Motor neuron (in vitro differentiated cells): ENCODE measurements at regions not wholly inside any gene's neighbourhood (a gene's known extent, or its start where the extent isn't known, plus 50 kb on each side); places are given as distances from the start of the nearest gene placed in this dataset.
A peak's percentile ranks its signal among the peaks of the same experiment; 100 is the strongest.
"Not testable (repeated sequence)": the region's sequence is repeated elsewhere in the genome, so short reads cannot be mapped to it uniquely, and the experiment has no call there.

Experiments used
- ATAC-seq, 8 experiments: fragments of 200-7000 bp; cut with Tn5 transposase; replicated peaks in 6 of 8; 2 replicates each; pipeline ENCODE4 v1.8.0; 2021; ENCODE audit warnings: mild to moderate bottlenecking in 8 of 8, moderate library complexity in 8 of 8
- H3K27ac ChIP-seq, 2 donors: fragments of 250-450 bp; sonication (Bioruptor Pico); 2 replicates each; pipeline ENCODE4 v1.9.0; 2021; ENCODE audit warnings: antibody characterized with exemption in 2 of 2, mild to moderate bottlenecking in 2 of 2, moderate library complexity in 1 of 2
- H3K4me1 ChIP-seq, 2 donors: fragments of 250-450 bp; sonication (Bioruptor Pico); replicated peaks in 1 of 2; 2 replicates each; pipeline ENCODE4 v1.6.1; 2021; ENCODE audit warnings: antibody characterized with exemption in 2 of 2, mild to moderate bottlenecking in 2 of 2, moderate library complexity in 1 of 2
- H3K4me3 ChIP-seq, 5 donors: fragments of 250-450 bp; sonication (Bioruptor Pico); 2 replicates each; pipeline ENCODE4 v1.9.0; 2021; ENCODE audit warnings: antibody characterized with exemption in 5 of 5, mild to moderate bottlenecking in 5 of 5, moderate library complexity in 4 of 5
- WGBS, 10 experiments: fragments of 450-650 bp; shearing (Covaris generic); methylation state at CpG; one replicate each; pipeline ENCODE4 v1.0.0; 2022; 5-methylcytosine and 5-hydroxymethylcytosine counted together
- in situ Hi-C, 9 experiments: fragments of 400-800 bp; cut with MboI; loops; one replicate each; pipeline ENCODE4 v1.15.0; 2021; ENCODE audit warnings: low sequenced_read_pairs in 9 of 9, low pct_unique_long_range_greater_than_20kb in 2 of 9; ENCODE audit not compliant: unreplicated experiment in 9 of 9

DNA sequence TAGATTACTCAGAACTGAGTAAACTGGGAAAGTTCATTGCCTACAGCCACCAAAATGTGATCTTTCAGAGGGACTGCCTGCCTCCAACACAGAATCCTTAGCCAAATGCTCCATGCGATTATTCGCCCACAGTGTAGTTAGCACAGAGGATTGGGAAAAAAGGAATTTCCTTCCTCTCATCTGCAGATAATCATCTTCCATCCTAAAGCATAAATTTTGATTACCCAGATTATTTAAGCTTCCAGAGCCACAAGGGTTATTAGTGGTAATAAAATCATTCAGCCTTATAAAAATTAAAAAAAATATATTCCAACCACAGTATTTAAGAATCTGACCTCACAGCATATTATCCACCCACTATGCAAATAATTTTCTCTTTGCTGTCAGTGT, 285.3 kb upstream of the GRAMD2B start:
- ATAC-seq = peak in 3 of 8 experiments; percentile 6 to 62 (median 6)
- in situ Hi-C loops = no loop called here
- H3K27ac ChIP-seq = no peak overlapping the region
- H3K4me1 ChIP-seq = peaks cover 2 to 3% of the 10 kb centered on the region in 2 donors
- WGBS, 10 experiments = 7 to 92% (median 33%) methylated on average over 1 to 2 of the region's 2 CpGs; no CpG with 5 or more reads in 3 of the 10 experiments
- no peak overlapping the region for H3K4me3 ChIP-seq

DNA sequence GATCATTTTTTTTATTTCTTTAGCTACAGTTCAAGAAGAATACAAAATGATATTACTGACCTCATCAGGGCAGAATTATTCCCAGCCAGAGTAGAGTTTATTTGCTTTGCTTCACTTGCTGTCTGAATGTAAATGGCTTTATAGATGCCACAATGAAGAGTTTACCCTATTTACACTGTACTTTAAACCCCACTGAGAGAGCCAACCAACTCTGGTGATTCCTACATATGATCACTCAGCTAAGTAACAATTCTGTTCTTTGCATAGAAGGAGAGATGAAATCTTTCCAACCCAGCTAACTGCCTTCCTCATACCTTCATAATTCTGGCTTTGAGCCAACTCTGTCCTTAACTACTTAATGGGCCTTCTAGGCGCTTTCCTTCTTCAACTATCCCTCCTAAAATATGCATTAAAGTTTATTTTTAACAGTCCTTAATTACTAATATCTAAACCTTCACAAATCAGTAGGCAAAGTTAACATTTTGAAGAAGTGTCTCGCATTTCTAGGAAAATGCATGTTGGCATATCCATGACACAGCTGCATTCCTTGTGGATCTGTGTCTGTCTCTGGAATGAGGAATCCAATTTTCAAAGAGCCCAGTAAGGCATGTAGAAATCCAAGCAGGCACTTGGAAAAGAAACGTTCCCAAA, 284.8 kb upstream of the GRAMD2B start:
- ATAC-seq = peak in 5 of 8 experiments; percentile 17 to 75 (median 20)
- in situ Hi-C loops = no loop called here
- WGBS, 10 experiments = 9 to 76% (median 57%) methylated on average over 2 to 3 of the region's 3 CpGs

DNA sequence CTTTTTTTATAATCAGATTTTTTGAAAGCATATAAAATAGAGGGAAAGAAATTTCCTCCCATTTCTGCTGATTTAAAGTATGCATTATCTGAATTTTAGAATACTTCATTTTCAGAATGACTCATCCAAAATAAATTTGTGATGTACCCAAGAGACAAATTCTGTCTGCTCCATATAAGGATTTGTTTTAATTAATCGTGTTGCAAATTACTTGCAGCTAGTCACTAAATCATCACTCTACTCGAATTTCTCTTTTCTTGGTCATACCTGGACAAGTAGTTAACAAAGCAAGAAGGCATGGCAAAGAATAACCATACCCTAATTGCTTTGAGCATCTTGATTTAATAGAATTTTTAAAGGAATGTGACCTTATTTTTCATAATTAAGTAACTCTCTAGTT, 284.1 kb upstream of the GRAMD2B start:
- no peak overlapping the region for H3K4me3 ChIP-seq
- no peak for ATAC-seq
- H3K4me1 ChIP-seq = peaks cover 2 to 3% of the 10 kb centered on the region in 2 donors
- no peak overlapping the region for H3K27ac ChIP-seq
- in situ Hi-C loops = no loop called here
- 0 to 82% (median 50%) methylated on average over 1 to 2 of the region's 2 CpGs; no CpG with 5 or more reads in 1 of the 10 experiments for WGBS, 10 experiments

More for the DNA sequence above, 284.8 kb upstream of the GRAMD2B start:
- Histone ChIP-seq H3K4me3 (no peak overlapping the region), H3K4me1 (peaks cover 2 to 3% of the 10 kb centered on the region in 2 donors), H3K27ac (no peak overlapping the region)

DNA sequence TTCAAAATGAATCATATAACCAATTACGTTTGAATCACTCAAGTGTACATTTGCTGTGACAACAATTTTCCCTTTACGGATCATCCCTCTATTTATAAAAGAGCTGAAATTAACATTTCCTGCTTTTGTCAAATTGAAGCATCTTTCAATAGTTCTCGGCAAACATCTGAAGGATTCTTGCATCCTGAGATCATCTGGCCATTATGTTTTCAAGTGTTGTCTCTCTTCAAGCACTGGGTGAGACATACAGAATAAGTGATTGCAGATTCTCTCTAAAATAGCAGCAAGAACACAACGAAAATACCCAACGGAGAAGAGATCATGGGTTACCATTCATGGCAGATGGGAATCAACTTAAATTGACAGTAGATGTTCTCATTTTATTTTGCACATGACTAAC, 283.4 kb upstream of the GRAMD2B start:
- ATAC-seq = peak; percentile 58 to 92 (median 66)
- Histone ChIP-seq H3K27ac (no peak overlapping the region), H3K4me3 (no peak overlapping the region), H3K4me1 (peaks cover 2 to 3% of the 10 kb centered on the region in 2 donors)
- in situ Hi-C loops = no loop called here
- WGBS, 10 experiments = 0 to 67% (median 29%) methylated on average over 1 to 5 of the region's 5 CpGs

GRCh38 chr5:126143622-126144021, 279.6 kb upstream of the GRAMD2B start:
- no peak for ATAC-seq
- WGBS, 10 experiments = 41 to 100% (median 76%) methylated on average over 1 to 2 of the region's 2 CpGs; no CpG with 5 or more reads in 3 of the 10 experiments
- in situ Hi-C loops = no loop called here
- peaks cover 2 to 3% of the 10 kb centered on the region in 2 donors for H3K4me1 ChIP-seq
- H3K27ac ChIP-seq = no peak overlapping the region
- H3K4me3 ChIP-seq = no peak overlapping the region

GRCh38 chr5:126150319-126150718, 272.9 kb upstream of the GRAMD2B start:
- 67 to 100% (median 80%) methylated on average over 1 of the region's 3 CpGs; no CpG with 5 or more reads in 5 of the 10 experiments for WGBS, 10 experiments
- in situ Hi-C loops, H3K4me1 ChIP-seq, H3K4me3 ChIP-seq, H3K27ac ChIP-seq, ATAC-seq: not testable (repeated sequence)

GRCh38 chr5:126155298-126155697, 267.9 kb upstream of the GRAMD2B start:
- 60 to 100% (median 89%) methylated on average over 1 to 10 of the region's 12 CpGs; no CpG with 5 or more reads in 4 of the 10 experiments for WGBS, 10 experiments
- H3K4me1 ChIP-seq, H3K4me3 ChIP-seq, H3K27ac ChIP-seq, ATAC-seq, in situ Hi-C loops: not testable (repeated sequence)

- ATAC-seq = no peak
- H3K4me1 ChIP-seq = no peaks in the 10 kb centered on the region
Observed at GRCh38 chr5:126166368-126166767, 256.8 kb upstream of the GRAMD2B start.

DNA sequence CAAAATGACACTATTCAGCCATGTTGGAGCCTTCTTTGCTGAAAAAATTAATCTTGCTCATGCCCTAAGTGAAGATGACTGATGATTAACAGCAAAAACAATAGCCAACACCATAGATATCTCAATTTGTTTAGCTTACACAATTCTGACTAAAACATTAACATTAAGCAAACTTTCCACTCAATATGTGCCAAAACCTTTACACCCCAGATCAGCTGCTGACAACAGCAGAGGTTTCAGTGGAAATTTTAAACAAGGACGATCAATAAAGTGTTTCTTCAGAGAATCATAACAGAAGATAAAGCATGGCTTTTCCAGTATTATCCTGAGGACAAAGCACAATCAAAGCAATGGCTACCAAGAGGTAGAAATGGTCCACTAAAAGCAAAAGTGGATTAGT, 254.4 kb upstream of the GRAMD2B start:
- 0 to 86% (median 65%) methylated on average over 1 of the region's 1 CpG; no CpG with 5 or more reads in 2 of the 10 experiments for WGBS, 10 experiments
- H3K4me3 ChIP-seq = no peak overlapping the region
- no peak overlapping the region for H3K27ac ChIP-seq
- H3K4me1 ChIP-seq = no peaks in the 10 kb centered on the region
- in situ Hi-C loops = no loop called here
- ATAC-seq = no peak

More at GRCh38 chr5:126166368-126166767, 256.8 kb upstream of the GRAMD2B start:
- H3K4me3 ChIP-seq = no peak overlapping the region
- H3K27ac ChIP-seq = no peak overlapping the region
- WGBS, 10 experiments = 42 to 100% (median 88%) methylated on average over 1 of the region's 1 CpG
- in situ Hi-C loops = no loop called here

DNA sequence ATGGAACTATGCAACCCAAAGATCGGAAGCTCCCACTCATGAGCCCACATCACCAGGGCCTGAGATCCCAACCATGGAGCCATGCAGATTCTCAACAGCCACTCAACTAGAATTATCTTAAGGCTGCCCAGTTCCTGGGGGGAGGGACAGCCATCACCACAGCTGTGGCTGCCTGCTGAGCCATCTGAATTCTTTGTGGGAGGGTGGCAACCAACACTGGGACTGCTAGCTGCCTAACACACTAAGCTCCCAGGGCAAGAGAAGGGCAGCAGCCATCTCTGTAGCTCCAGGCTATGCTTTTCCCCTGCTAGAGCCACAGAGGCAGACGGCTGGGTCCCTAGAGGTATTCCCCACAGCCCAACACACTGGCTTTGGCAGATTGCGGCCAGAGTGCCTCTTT, 251.3 kb upstream of the GRAMD2B start:
- Histone ChIP-seq H3K27ac (no peak overlapping the region), H3K4me1 (no peaks in the 10 kb centered on the region), H3K4me3 (no peak overlapping the region)
- in situ Hi-C loops = no loop called here
- WGBS, 10 experiments = 33 to 100% (median 100%) methylated on average over 1 to 2 of the region's 3 CpGs; no CpG with 5 or more reads in 5 of the 10 experiments
- ATAC-seq = no peak

DNA sequence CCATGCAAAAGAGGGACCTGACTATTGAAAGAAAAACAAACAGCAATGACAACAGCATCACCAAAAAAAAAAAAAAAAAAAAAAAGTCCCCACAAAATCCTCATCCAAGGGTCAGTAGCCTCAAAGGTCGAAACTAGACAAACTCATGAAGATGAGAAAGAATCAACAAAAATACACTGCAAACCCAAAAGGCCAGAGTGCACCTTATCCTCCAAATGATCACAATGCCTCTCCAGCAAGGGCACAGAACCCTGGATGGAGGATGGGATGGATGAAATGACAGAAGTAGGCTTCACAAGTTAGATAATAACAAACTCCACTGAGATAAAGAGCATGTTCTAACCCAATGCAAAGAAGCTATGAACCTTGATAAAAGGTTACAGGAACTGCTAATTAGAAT, 250.4 kb upstream of the GRAMD2B start:
- ATAC-seq = no peak
- no peak overlapping the region for H3K27ac ChIP-seq
- WGBS, 10 experiments = 0 to 100% (median 78%) methylated on average over 1 of the region's 1 CpG
- in situ Hi-C loops = no loop called here
- no peak overlapping the region for H3K4me3 ChIP-seq
- no peaks in the 10 kb centered on the region for H3K4me1 ChIP-seq

DNA sequence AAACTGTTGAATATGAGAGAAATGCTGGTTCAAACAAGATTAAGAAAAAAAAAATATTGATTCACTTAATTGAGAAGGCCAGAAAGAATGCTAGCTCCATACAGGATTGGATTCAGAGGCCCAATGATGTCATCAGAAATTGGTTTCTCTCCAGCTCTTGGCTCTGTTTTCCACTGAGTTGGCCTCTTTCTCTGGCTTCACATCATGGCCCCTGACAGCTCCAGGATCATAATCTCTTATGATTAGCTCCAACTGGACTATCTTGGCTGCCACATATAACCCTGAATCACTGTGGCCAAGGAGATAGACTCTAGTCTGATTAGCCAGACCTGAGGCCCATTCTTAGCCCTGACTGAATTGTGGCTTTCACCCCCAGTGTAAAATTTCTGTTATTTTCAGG, 244.7 kb upstream of the GRAMD2B start:
- no peak overlapping the region for H3K4me3 ChIP-seq
- no peaks in the 10 kb centered on the region for H3K4me1 ChIP-seq
- H3K27ac ChIP-seq = no peak overlapping the region
- no peak for ATAC-seq
- in situ Hi-C loops = no loop called here

DNA sequence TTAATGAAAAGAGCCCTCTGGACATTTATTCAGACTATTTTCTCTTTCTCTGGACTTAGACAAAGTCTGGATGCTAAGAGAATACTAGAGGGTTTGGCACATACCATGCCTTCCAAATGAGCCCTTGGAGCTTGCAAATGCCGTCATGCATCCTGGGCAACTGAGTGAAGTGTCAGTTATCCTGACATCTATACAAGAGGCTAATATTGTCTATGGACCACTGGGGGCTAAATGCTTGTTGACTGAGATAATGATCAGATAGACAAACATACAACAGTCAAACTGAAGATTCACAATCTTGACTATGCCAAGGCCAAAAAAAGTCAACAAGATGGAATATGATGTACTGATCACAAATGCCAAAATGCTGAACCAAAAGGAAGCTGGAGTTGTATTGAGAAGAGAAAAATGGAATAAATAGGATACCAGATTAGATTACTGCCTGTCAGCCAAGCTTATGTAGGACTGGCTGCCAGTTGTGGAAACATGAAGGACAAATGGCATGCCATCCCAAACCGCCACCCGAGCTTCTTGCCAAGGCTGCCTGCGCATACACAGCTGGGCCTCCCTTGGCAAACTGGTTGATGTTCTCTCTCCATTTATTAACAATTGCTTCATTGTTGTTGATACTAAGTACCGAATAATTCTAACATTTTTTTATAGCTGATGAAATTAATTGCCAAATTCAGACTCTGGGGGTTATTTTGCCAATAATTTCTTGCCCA, 240.1 kb upstream of the GRAMD2B start:
- peak in 1 of 8 experiments; percentile 95 for ATAC-seq
- Histone ChIP-seq H3K27ac (no peak overlapping the region), H3K4me3 (no peak overlapping the region), H3K4me1 (peaks cover 0 to 5% of the 10 kb centered on the region in 2 donors)
- in situ Hi-C loops = no loop called here
- 13 to 100% (median 80%) methylated on average over 2 to 5 of the region's 5 CpGs; no CpG with 5 or more reads in 1 of the 10 experiments for WGBS, 10 experiments
